Thyroid gland (tissue), 4 donors: ENCODE measurements at regions not wholly inside any gene's neighbourhood (a gene's known extent, or its start where the extent isn't known, plus 50 kb on each side); places are given as distances from the start of the nearest gene placed in this dataset.

Experiments used
- DNase-seq, 2 donors: peaks; one replicate each; pipeline ENCODE4 v3.0.0-alpha.2; 2019
- H3K27ac ChIP-seq, 3 donors: fragments of 200-600 bp; sonication (generic); 1 replicate in 2 of 3; 2 replicates in 1 of 3; pipeline ENCODE4 v1.5.1; 2016 to 2019; ENCODE audit warnings: mild to moderate bottlenecking in 1 of 3, moderate library complexity in 1 of 3
- H3K27me3 ChIP-seq: fragments of 200-600 bp; sonication (generic); one replicate; pipeline ENCODE4 v1.5.1; 2019
- H3K36me3 ChIP-seq, 2 donors: fragments of 200-600 bp; sonication (generic); one replicate each; pipeline ENCODE4 v1.5.1; 2016 to 2019
- H3K4me1 ChIP-seq, 2 donors: fragments of 200-600 bp; sonication (generic); one replicate each; pipeline ENCODE4 v1.5.1; 2017 to 2019
- H3K4me3 ChIP-seq, 3 donors: fragments of 200-600 bp; sonication (generic); replicated peaks in 1 of 3; 1 replicate in 2 of 3; 2 replicates in 1 of 3; pipeline ENCODE4 v1.5.1; 2016; ENCODE audit warnings: mild to moderate bottlenecking in 1 of 3
- H3K9me3 ChIP-seq: fragments of 200-600 bp; sonication (generic); one replicate; pipeline ENCODE4 v1.5.1; 2017
- POLR2A ChIP-seq, 2 donors: fragments of 450-650 bp; IDR thresholded peaks; one replicate each; pipeline ENCODE4 v1.6.1; 2017; ENCODE audit warnings: antibody characterized with exemption in 2 of 2, mild to moderate bottlenecking in 2 of 2, moderate library complexity in 1 of 2
- WGBS, 2 donors: methylation state at CpG; one replicate each; pipeline ENCODE4 v1.1.5; 2017; 5-methylcytosine and 5-hydroxymethylcytosine counted together
- intact Hi-C: fragments of 100-400 bp; cut with DNase I; formaldehyde crosslinking; loops from one replicate; pipeline ENCODE4 v1.15.1; 2023
- TF ChIP-seq, protein P1 (sequence below), 6 experiments: fragments of 200-600 bp in 3 of 6; fragments of 450-650 bp in 3 of 6; sonication (generic) in 3 of 6; IDR thresholded peaks; one replicate each; pipeline ENCODE4 v1.5.1; 2016 to 2019; ENCODE audit warnings: antibody characterized with exemption in 6 of 6, mild to moderate bottlenecking in 2 of 6, inconsistent platforms in 1 of 6, moderate library complexity in 1 of 6

DNA sequence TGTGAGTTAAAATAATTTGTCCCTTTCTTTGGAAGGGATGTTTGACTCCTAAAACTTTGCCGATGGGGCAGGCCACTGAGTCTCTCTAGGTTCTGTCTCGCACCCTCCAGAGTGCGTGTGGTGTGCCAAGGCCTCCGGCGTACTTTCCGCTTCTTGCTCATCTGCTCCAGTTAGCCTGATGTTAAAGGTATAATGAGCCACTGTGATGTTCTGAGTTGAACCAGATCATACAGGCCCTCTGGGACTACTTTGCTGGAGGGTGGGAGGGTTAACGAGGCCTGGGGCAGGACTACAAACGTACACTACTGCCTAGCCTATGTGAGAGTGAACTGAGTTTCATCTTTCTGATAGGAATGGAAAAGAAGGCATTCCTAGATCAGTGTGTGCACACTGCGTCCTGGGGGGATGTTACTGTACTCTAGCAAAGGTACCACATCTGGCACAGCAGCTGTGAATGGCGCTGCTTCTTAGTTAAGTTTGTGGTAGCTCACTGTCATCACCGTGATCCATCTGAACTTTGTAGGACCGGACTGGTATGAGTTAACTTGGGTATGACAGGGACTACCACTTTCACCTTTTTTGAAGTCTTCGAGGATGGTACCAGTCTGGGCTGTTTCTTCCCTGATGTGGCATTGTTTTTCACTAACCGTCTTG lies 60.2 kb downstream of the RGS12 start:
- no peaks in the 10 kb centered on the region for H3K9me3 ChIP-seq
- H3K27me3 ChIP-seq = no peaks in the 10 kb centered on the region
- H3K4me1 ChIP-seq = no peaks in the 10 kb centered on the region
- intact Hi-C loops = no loop called here
- H3K4me3 ChIP-seq = no peak overlapping the region
- WGBS, 2 donors = 97 to 98% methylated on average over 14 of the region's 14 CpGs
- no peak for TF ChIP-seq POLR2A (IDR thresholded peaks at IDR 0.05)
- TF ChIP-seq, protein P1, sequence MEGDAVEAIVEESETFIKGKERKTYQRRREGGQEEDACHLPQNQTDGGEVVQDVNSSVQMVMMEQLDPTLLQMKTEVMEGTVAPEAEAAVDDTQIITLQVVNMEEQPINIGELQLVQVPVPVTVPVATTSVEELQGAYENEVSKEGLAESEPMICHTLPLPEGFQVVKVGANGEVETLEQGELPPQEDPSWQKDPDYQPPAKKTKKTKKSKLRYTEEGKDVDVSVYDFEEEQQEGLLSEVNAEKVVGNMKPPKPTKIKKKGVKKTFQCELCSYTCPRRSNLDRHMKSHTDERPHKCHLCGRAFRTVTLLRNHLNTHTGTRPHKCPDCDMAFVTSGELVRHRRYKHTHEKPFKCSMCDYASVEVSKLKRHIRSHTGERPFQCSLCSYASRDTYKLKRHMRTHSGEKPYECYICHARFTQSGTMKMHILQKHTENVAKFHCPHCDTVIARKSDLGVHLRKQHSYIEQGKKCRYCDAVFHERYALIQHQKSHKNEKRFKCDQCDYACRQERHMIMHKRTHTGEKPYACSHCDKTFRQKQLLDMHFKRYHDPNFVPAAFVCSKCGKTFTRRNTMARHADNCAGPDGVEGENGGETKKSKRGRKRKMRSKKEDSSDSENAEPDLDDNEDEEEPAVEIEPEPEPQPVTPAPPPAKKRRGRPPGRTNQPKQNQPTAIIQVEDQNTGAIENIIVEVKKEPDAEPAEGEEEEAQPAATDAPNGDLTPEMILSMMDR (IDR thresholded peaks at IDR 0.05) = no peak
- no peaks in the 10 kb centered on the region for H3K36me3 ChIP-seq
- no peak overlapping the region for H3K27ac ChIP-seq
- no peak for DNase-seq

DNA sequence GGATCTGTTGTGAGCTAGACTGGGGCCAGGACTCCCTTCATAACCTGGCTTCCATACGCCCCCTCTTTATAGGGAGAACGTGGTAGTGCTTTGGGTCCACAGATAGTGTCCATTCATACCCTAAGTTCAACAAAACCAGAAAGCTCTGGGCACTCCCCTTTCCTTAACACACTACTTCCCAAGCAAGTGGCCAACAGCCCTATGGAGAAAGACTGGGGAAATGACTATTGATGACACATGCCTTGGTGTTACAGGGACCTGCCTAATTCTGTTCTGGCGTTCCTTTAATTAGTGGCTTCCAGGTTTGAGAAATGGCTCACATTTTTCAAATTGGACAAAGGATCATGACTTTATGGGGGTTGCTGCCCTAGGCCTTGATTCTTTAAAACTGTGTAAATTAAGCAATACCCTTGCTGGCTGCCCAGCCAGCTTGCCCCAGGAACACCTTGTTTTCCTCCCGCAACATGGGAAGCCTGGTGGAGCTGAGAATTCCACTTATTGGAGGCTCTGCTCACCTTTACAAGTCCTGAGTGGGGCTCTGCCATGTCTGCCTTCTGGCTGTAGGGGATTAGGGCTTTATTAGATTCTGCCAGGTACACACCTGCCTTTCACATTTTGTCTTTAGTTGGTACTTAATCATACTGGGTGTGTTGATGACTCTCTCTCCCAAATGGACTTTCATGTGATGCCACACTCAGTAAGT lies 61.1 kb downstream of the RGS12 start:
- no peaks in the 10 kb centered on the region for H3K9me3 ChIP-seq
- intact Hi-C loops = no loop called here
- DNase-seq = no peak
- H3K36me3 ChIP-seq = no peaks in the 10 kb centered on the region
- H3K4me1 ChIP-seq = no peaks in the 10 kb centered on the region
- 91 to 98% methylated on average over 4 of the region's 4 CpGs for WGBS, 2 donors
- TF ChIP-seq, protein P1 (IDR thresholded peaks at IDR 0.05) = no peak
- TF ChIP-seq POLR2A (IDR thresholded peaks at IDR 0.05) = no peak
- H3K4me3 ChIP-seq = no peak overlapping the region
- no peaks in the 10 kb centered on the region for H3K27me3 ChIP-seq
- H3K27ac ChIP-seq = no peak overlapping the region

DNA sequence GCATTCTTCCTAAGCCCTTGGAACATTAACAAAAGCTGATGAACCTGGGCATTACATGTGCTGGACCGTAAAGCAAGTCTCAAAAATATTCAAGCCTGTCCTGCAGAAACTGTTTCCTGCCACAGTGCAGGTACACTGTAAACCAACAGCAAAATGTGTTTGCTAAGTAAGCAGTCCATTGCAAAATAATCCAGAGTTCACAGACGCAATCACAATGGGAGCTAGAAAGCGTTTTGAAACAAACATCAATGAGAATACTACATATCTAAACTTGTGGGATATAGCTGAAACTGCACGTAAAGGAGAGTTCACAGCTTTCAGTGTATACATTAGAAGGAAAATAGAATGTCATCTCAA lies 61.6 kb downstream of the RGS12 start:
- intact Hi-C loops = no loop called here
- TF ChIP-seq, protein P1 (IDR thresholded peaks at IDR 0.05) = no peak
- TF ChIP-seq POLR2A (IDR thresholded peaks at IDR 0.05) = no peak
- no peak overlapping the region for H3K4me3 ChIP-seq
- 94% methylated on average over 4 of the region's 4 CpGs for WGBS, 2 donors
- H3K36me3 ChIP-seq = no peaks in the 10 kb centered on the region
- H3K9me3 ChIP-seq = no peaks in the 10 kb centered on the region
- no peaks in the 10 kb centered on the region for H3K27me3 ChIP-seq
- H3K27ac ChIP-seq = no peak overlapping the region
- no peaks in the 10 kb centered on the region for H3K4me1 ChIP-seq
- no peak for DNase-seq

DNA sequence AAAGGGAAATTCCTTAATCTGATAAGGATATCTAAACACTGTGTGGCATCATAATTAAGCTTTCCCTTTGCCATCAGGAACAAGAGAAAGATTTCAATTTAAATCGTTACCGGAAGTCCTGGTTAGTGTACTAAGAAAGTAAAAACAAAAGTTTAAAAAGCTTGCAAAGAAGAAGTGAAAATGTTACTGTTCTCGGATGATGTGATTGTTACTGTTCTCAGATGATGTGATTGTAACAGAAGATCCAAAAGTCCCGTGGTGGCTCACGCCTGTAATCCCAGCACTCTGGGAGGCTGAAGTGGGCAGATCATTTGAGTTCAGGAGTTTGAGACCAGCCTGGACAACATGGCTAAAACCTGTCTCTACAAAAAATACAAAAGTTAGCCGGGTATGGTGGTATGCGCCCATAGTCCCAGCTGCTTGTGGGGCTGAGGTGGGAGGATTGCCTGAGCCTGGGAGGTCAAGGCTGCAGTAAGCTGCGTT lies 62.5 kb downstream of the RGS12 start:
- Histone ChIP-seq H3K27me3 (no peaks in the 10 kb centered on the region), H3K36me3 (no peaks in the 10 kb centered on the region), H3K4me3 (no peak overlapping the region), H3K9me3 (no peaks in the 10 kb centered on the region), H3K27ac (no peak overlapping the region), H3K4me1 (no peaks in the 10 kb centered on the region)
- TF ChIP-seq, protein P1 (IDR thresholded peaks at IDR 0.05) = no peak
- no peak for TF ChIP-seq POLR2A (IDR thresholded peaks at IDR 0.05)
- 82 to 87% methylated on average over 8 of the region's 8 CpGs for WGBS, 2 donors
- intact Hi-C loops = no loop called here
- no peak for DNase-seq

DNA sequence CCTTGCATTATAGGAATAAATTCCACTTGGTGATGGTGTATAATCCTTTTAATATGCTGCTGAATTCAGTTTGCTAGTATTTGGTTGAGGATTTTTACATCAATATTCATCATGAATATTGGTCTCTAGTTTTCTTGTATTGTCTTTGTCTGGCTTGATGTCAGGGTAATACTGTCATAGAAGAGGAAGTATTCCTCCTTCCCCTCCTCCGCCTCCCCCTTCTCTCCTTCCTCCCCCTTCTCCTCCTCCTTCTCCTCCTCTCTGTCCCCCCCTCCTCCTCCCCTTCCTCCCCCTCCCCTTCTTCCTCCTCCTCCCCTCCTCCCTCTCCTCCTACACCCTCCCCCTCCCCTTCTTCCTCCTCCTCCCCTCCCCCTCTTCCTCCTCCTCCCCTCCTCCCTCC lies 65.8 kb downstream of the RGS12 start:
- Histone ChIP-seq H3K4me3 (no peak overlapping the region), H3K36me3 (no peaks in the 10 kb centered on the region), H3K27me3 (no peaks in the 10 kb centered on the region), H3K9me3 (no peaks in the 10 kb centered on the region), H3K4me1 (no peaks in the 10 kb centered on the region), H3K27ac (no peak overlapping the region)
- no peak for TF ChIP-seq POLR2A (IDR thresholded peaks at IDR 0.05)
- TF ChIP-seq, protein P1 (IDR thresholded peaks at IDR 0.05) = no peak
- WGBS, 2 donors = 89 to 91% methylated on average over 1 of the region's 1 CpG
- DNase-seq = no peak
- intact Hi-C loops = no loop called here
